Stimulated activated CD4-positive, alpha-beta T cell treated with anti-CD3 and anti-CD28 coated beads, TNF-alpha, amount 100 ng/mL, for 1 hour (primary cell): ENCODE measurements at regions not wholly inside any gene's neighbourhood (a gene's known extent, or its start where the extent isn't known, plus 50 kb on each side); places are given as distances from the start of the nearest gene placed in this dataset.

ENCODE experiments used
- DNase-seq, 3 donors: peaks; one replicate each; pipeline ENCODE4 v3.0.0-alpha.2; 2020; ENCODE audit warnings: low read depth in 3 of 3, low spot score in 1 of 3

DNA sequence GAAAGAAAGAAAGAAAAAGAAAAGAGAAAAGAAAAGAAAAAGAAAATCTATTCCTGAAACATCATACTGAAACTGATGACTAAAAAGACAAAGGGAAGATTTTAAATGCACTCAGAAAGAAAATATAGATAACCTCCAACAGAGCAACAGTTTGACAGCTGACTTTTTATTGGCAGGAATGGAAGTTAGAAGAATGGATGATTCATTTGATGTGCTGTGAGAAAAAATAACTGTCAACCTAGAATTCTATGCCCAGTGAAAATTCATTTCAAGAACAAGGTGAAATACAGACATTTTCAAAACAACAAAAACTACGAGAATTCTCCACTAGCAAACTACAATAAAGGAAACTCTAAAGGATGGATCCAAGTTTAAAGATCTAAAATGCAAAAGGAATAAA is 50.5 kb upstream of the HSPA12A start:
- DNase-seq: no peak

DNA sequence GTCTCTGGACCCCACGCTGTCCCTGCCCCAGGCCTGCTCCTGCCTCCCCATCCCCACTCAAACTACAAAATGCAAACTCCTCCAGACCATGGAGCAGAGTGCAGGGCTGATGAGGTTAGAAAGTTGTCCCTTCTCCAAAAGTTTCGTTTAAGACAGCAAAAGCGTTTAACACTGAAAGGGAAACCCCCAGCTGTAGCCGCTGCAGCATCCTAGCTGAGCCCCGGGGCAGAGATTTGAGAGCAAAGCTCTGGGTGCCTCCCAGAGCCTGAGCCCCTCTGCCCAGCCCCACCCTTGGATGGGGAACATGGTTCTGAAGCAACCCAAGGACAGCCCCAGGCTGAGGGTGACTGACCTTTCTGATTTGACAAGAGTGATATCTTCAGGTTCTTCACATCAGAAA is 52.8 kb upstream of the ENO4 start:
- no peak for DNase-seq

DNA sequence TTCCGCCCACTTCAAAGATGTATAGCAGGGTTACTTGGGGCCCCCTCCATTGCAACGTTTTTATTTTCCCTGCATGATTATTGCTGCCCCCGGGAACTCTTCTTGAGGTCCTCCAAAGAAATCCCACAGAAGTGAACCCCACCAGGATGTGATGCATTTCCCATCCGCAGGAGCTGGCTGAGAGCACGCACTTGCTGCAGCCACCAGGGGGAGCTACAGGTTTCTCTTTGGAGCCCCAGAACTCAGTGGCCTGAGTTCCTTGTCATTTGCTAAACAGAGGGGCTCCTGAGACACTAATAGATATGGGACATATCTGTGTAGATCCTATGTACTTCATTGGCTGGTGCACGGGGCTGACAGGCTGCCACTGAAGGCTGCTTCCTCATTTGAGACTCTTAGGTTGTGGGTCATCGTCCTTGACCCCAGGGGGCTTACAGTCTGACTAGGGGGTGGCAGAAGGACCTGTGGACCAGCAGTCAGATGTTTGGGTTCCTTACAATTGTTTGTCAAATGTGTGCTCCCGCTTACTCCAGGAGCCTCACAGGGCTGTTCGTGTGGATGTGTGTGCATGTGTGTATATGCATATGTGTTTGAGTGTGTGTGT is 52.3 kb upstream of the ENO4 start:
- peak in 2 of 3 donors; percentile 31 to 52 for DNase-seq

DNA sequence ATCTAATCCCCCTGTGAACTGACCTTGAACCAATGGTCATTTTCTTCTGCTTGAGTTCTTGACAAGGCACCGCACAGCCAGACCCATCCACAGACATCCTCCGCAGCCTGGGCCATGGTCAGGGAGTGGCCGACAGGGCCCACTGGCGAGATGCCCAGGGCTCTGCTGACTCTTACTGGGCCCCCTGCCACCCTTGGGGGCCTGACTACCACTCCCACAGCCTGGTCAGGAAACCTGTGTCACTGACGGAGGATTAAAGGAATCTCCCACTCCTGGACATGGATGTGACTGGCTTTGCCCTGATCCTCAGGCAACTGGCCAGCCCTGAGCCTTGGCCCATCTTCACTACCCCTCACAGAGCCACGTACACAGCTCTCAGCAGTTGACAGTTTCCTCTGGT is 50.4 kb upstream of the ENO4 start:
- no peak for DNase-seq
